Heart left ventricle (tissue), 13 donors: ENCODE measurements at regions not wholly inside any gene's neighbourhood (a gene's known extent, or its start where the extent isn't known, plus 50 kb on each side); places are given as distances from the start of the nearest gene placed in this dataset.

ENCODE experiments used
- CTCF ChIP-seq, 12 donors: fragments of 200-600 bp; sonication (generic) in 4 of 12; IDR thresholded peaks; one replicate each; pipeline versions ENCODE4 v1.5.0 to v1.8.0; 2018 to 2022; ENCODE audit warnings: antibody characterized with exemption in 12 of 12, mild to moderate bottlenecking in 5 of 12
- POLR2A ChIP-seq, 2 donors: fragments of 450-650 bp; IDR thresholded peaks; one replicate each; pipeline ENCODE4 v1.6.1; 2017; ENCODE audit warnings: antibody characterized with exemption in 2 of 2, mild to moderate bottlenecking in 2 of 2, moderate library complexity in 2 of 2
- donor health status: ischemic (EF 13 %, LVEDD 7.1; RV severe dilation, severe dysfunction).
- donor health status: DM: no; HTN: yes; CAD: no.
- donor health status: DM: no; HTN: no; CAD: no.
- donor health status: ischemic (EF 25% LVEDD 6.9; RV normal size, moderate dysfunction).
- donor health status: ischemic (EF 25% LVEDD 5.7; RV mildly dilated, moderate dysfunction).
- donor health status: ischemic (EF 35%, LVEDD 5.7; RV mildly dilated, moderate dysfunction).
- donor health status: nonischemic (EF 11% LVEDD 7.7; RV severe dilation, severe dysfunction).
- donor health status: DM: yes; HTN: yes; CAD: no.
- donor health status: PGD.
- donor health status: ischemic (EF 29% LVEDD 5.4; RV normal size, mild dysfunction).
- donor health status: nonischemic (EF 23%, LVEDD 6.1; RV moderate dilation, normal function).

- TF ChIP-seq CTCF (IDR thresholded peaks at IDR 0.05) = no peak
- no peak for TF ChIP-seq POLR2A (IDR thresholded peaks at IDR 0.05)
Measured at GRCh38 chr10:55929291-55929690, 431.8 kb downstream of the ZWINT start.
